Right atrium auricular region (tissue), 2 donors: ENCODE measurements at regions not wholly inside any gene's neighbourhood (a gene's known extent, or its start where the extent isn't known, plus 50 kb on each side); places are given as distances from the start of the nearest gene placed in this dataset.

Experiments
- DNase-seq: peaks from one replicate; pipeline ENCODE4 v3.0.0-alpha.2; 2019; ENCODE audit warnings: low spot score
- H3K27ac ChIP-seq, 2 donors: fragments of 200-600 bp; sonication (generic); 1 replicate in 1 of 2; 2 replicates in 1 of 2; pipeline ENCODE4 v1.5.1; 2016 to 2019
- H3K27me3 ChIP-seq, 2 donors: fragments of 200-600 bp; sonication (generic); one replicate each; pipeline versions ENCODE4 v1.5.1 to v1.6.0; 2017 to 2019
- H3K36me3 ChIP-seq: fragments of 200-600 bp; sonication (generic); one replicate; pipeline ENCODE4 v1.5.1; 2016
- H3K4me1 ChIP-seq, 2 donors: fragments of 200-600 bp; sonication (generic); one replicate each; pipeline versions ENCODE4 v1.5.1 to v1.6.0; 2017 to 2019
- H3K4me3 ChIP-seq, 2 donors: fragments of 200-600 bp; sonication (generic); 1 replicate in 1 of 2; 2 replicates in 1 of 2; pipeline ENCODE4 v1.5.1; 2017 to 2019; ENCODE audit warnings: mild to moderate bottlenecking in 1 of 2, moderate library complexity in 1 of 2
- H3K9me3 ChIP-seq, 2 donors: fragments of 200-600 bp; sonication (generic); one replicate each; pipeline ENCODE4 v1.5.1; 2019
- TF ChIP-seq, protein P1 (sequence below), 2 donors: fragments of 200-600 bp; sonication (generic); IDR thresholded peaks; one replicate each; pipeline ENCODE4 v1.5.1; 2019; ENCODE audit warnings: antibody characterized with exemption in 2 of 2

- H3K4me1 ChIP-seq = no peaks in the 10 kb centered on the region
- no peak overlapping the region for H3K4me3 ChIP-seq
- no peak overlapping the region for H3K27ac ChIP-seq
- TF ChIP-seq, protein P1, sequence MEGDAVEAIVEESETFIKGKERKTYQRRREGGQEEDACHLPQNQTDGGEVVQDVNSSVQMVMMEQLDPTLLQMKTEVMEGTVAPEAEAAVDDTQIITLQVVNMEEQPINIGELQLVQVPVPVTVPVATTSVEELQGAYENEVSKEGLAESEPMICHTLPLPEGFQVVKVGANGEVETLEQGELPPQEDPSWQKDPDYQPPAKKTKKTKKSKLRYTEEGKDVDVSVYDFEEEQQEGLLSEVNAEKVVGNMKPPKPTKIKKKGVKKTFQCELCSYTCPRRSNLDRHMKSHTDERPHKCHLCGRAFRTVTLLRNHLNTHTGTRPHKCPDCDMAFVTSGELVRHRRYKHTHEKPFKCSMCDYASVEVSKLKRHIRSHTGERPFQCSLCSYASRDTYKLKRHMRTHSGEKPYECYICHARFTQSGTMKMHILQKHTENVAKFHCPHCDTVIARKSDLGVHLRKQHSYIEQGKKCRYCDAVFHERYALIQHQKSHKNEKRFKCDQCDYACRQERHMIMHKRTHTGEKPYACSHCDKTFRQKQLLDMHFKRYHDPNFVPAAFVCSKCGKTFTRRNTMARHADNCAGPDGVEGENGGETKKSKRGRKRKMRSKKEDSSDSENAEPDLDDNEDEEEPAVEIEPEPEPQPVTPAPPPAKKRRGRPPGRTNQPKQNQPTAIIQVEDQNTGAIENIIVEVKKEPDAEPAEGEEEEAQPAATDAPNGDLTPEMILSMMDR (IDR thresholded peaks at IDR 0.05) = no peak
- no peak for DNase-seq
- no peaks in the 10 kb centered on the region for H3K27me3 ChIP-seq
- no peaks in the 10 kb centered on the region for H3K36me3 ChIP-seq
- peaks cover 0 to 19% of the 10 kb centered on the region in 2 donors for H3K9me3 ChIP-seq
These were observed 314.9 kb downstream of the NNT start for GRCh38 chr5:43917925-43918324.

- Histone ChIP-seq H3K9me3 (no peaks in the 10 kb centered on the region), H3K36me3 (no peaks in the 10 kb centered on the region), H3K4me1 (no peaks in the 10 kb centered on the region), H3K4me3 (no peak overlapping the region), H3K27me3 (no peaks in the 10 kb centered on the region), H3K27ac (no peak overlapping the region)
- no peak for DNase-seq
- TF ChIP-seq, protein P1 (IDR thresholded peaks at IDR 0.05) = no peak
These were observed 300.1 kb downstream of the NNT start for GRCh38 chr5:43903129-43903528.

DNA sequence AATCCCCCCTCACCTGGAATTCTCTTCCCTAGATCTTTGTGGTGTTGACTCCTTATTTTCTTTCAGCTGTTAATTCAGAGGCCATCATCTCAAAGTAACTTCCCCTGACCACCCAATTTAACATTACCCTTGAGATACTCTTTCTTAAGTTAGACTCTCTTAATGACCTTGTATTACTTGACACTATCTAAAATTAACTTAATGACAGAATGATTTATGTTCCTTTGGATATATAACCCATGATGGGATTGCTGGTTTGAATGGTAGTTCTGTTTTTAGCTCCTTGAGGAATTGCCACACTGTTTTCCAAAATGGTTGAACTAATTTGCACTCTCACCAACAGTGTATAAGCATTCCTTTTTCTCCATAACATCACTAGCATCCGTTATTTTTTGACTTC, 298.0 kb downstream of the NNT start:
- no peaks in the 10 kb centered on the region for H3K4me1 ChIP-seq
- H3K36me3 ChIP-seq = no peaks in the 10 kb centered on the region
- DNase-seq = no peak
- TF ChIP-seq, protein P1 (IDR thresholded peaks at IDR 0.05) = no peak
- no peaks in the 10 kb centered on the region for H3K27me3 ChIP-seq
- H3K9me3 ChIP-seq = no peaks in the 10 kb centered on the region
- H3K27ac ChIP-seq = no peak overlapping the region
- no peak overlapping the region for H3K4me3 ChIP-seq

DNA sequence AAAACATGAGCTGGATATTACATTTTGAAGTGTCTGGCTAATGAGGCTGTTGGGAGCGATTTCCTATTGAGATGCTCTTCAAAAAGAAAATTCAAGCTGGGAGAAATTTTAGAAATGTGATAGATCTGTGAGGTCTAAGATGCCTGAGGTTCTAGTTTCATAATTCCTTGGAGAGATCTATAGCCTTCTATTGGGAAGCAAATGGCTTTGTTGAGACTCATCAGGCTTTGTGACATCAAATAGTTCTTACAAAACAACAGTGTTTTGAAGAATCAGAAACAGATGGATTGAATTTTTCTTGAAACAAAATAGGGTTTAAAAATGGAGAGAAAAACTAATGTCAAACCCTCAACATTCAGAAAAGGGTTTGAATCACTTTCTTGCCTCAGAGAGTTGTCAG, 292.9 kb downstream of the NNT start:
- no peak overlapping the region for H3K27ac ChIP-seq
- DNase-seq = no peak
- no peaks in the 10 kb centered on the region for H3K27me3 ChIP-seq
- H3K9me3 ChIP-seq = no peaks in the 10 kb centered on the region
- no peaks in the 10 kb centered on the region for H3K36me3 ChIP-seq
- no peaks in the 10 kb centered on the region for H3K4me1 ChIP-seq
- TF ChIP-seq, protein P1 (IDR thresholded peaks at IDR 0.05) = no peak
- no peak overlapping the region for H3K4me3 ChIP-seq

- H3K27ac ChIP-seq = no peak overlapping the region
These were observed 291.1 kb downstream of the NNT start for GRCh38 chr5:43893951-43894684.

More at GRCh38 chr5:43893951-43894684, 291.1 kb downstream of the NNT start:
- TF ChIP-seq, protein P1 (IDR thresholded peaks at IDR 0.05) = no peak
- no peak for DNase-seq
- Histone ChIP-seq H3K36me3 (no peaks in the 10 kb centered on the region), H3K4me1 (no peaks in the 10 kb centered on the region), H3K9me3 (no peaks in the 10 kb centered on the region), H3K27me3 (no peaks in the 10 kb centered on the region), H3K4me3 (no peak overlapping the region)
